ENCODE measurements at regions not wholly inside any gene's neighbourhood (a gene's known extent, or its start where the extent isn't known, plus 50 kb on each side); places are given as distances from the start of the nearest gene placed in this dataset.

GRCh38 chr5:74244406-74244805 lies 396.1 kb downstream of the ENC1 start (continued):
- no peak for TF ChIP-seq SKIL (IDR thresholded peaks at IDR 0.05; ENCODE audit: low read depth, poor library complexity, severe bottlenecking)

- Histone ChIP-seq H3K79me2 (ENCODE audit: control insufficient read depth, insufficient read depth, low read length) (no peaks in the 10 kb centered on the region), H3K27ac (ENCODE audit: control insufficient read depth, insufficient read depth) (no peak overlapping the region), H3K27me3 (replicated peaks in 1 of 2; ENCODE audit: control insufficient read depth in 2 of 2, insufficient read depth in 2 of 2, low read length in 1 of 2) (no peaks in the 10 kb centered on the region), H3K4me3 (no peak overlapping the region), H3K4me2 (ENCODE audit: control insufficient read depth, insufficient read depth) (no peak overlapping the region), H3K36me3 (ENCODE audit: control insufficient read depth in 2 of 2, insufficient read depth in 2 of 2, low read length in 1 of 2) (no peaks in the 10 kb centered on the region), H3K9ac (ENCODE audit: control insufficient read depth, insufficient read depth, low read length) (no peak overlapping the region), H3K4me1 (ENCODE audit: control insufficient read depth, insufficient read depth, low read length) (peaks cover 9% of the 10 kb centered on the region), H2AFZ (ENCODE audit: control insufficient read depth, low read depth, low read length) (no peak overlapping the region), H3K9me3 (replicated peaks; ENCODE audit: control insufficient read depth, insufficient read depth, low read length) (no peaks in the 10 kb centered on the region), H4K20me1 (ENCODE audit: control insufficient read depth, insufficient read depth) (no peaks in the 10 kb centered on the region)
- no peak for FAIRE-seq
- intact Hi-C loops (cut with micrococcal nuclease; ENCODE audit: unreplicated experiment) (no loop called here), in situ Hi-C loops (cut with MboI) (no loop called here)
- ChIA-PET RAD21 (ENCODE audit: unreplicated experiment) (no interaction called here), CTCF (no interaction called here), POLR2A (no interaction called here), SMC1A (ENCODE audit: uncharacterized antibody, unreplicated experiment) (no interaction called here)
- no peak for DNase-seq (ENCODE audit: low read depth, low spot score)
- TF ChIP-seq REST (IDR thresholded peaks at IDR 0.05; ENCODE audit: low read depth, low read length) (no peak), CREB1 (IDR thresholded peaks at IDR 0.05; ENCODE audit: low read depth) (no peak), BCLAF1 (IDR thresholded peaks at IDR 0.05) (no peak), HSF1 (IDR thresholded peaks at IDR 0.05; ENCODE audit: low read depth, low read length) (no peak), POLR2AphosphoS2 (IDR thresholded peaks at IDR 0.05; ENCODE audit: low read depth, low read length) (no peak), MYB (IDR thresholded peaks at IDR 0.05; ENCODE audit: borderline replicate concordance, low read depth, low read length) (no peak), SREBF2 (IDR thresholded peaks at IDR 0.05; ENCODE audit: low read length) (no peak), IKZF1 (conservative IDR thresholded peaks at IDR 0.05) (no peak), FOS (IDR thresholded peaks at IDR 0.05; ENCODE audit: borderline replicate concordance, extremely low read depth, insufficient read length) (no peak), BRCA1 (IDR thresholded peaks at IDR 0.05; ENCODE audit: low read depth, low read length) (no peak), RBBP5 (conservative IDR thresholded peaks at IDR 0.05) (no peak)
- ATAC-seq = no peak
- BruUV-seq (replicated peaks) = no TSS peak
- 3% methylated on average over 2 of the region's 2 CpGs for WGBS (ENCODE audit: insufficient coverage, insufficient replicate concordance, low lambda C conversion rate, missing lambda C conversion rate)
Observed at GRCh38 chr5:74243634-74244033, 396.9 kb downstream of the ENC1 start.
